Activated CD8-positive, alpha-beta memory T cell treated with anti-CD3 and anti-CD28 coated beads, Interleukin-2, amount 50 U/mL, for 4 hours (primary cell): ENCODE measurements at regions not wholly inside any gene's neighbourhood (a gene's known extent, or its start where the extent isn't known, plus 50 kb on each side); places are given as distances from the start of the nearest gene placed in this dataset.

Experiments used
- DNase-seq: peaks from one replicate; pipeline ENCODE4 v3.0.0-alpha.2; 2020

- DNase-seq: no peak
Observed at GRCh38 chr5:61916621-61917620, 389.1 kb upstream of the KIF2A start.

DNA sequence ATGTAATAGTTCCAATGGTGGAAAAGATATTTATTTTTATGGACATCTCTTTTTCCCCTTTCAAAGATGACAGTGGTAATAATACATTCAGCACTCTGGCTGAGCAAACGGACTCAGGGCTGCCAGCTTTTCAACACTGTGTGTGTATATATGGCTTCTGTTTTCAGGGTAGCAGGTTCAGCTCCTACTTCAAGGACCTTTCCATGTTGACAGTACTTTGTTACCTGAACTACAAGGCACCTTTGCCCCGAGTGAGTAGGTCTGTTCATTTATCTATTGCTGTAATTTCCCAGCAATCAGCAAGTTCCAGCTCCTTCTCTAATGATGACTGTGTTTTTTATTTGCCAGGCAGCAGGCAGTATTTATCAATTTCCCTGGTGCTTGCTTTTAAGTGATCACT is 387.4 kb upstream of the KIF2A start:
- no peak for DNase-seq

DNA sequence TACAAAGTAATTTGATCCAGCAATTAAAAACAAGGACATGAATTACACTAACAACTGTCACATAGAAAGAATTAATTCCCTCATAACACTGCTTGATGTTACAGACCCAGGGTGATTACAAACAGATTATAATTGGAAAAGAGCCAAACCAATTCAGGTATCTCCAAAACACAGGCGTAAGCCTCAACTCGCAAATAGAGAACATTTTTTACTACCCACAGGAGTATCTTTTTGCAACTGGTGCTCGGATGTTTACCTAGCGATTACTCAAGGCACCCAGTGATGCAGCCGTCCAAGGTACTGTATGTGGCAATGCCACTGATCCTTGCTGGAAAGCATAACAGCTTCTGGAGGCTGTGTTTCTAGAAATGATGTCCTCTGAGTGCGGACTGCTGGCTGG is 386.1 kb upstream of the KIF2A start:
- no peak for DNase-seq

- no peak for DNase-seq
Observed at GRCh38 chr5:61924251-61924650, 381.8 kb upstream of the KIF2A start.

- DNase-seq: no peak
Observed at GRCh38 chr5:61926911-61927310, 379.1 kb upstream of the KIF2A start.

- no peak for DNase-seq
Observed at GRCh38 chr5:61931236-61931635, 374.8 kb upstream of the KIF2A start.

- DNase-seq: no peak
Observed at GRCh38 chr5:61933787-61934626, 372.0 kb upstream of the KIF2A start.

DNA sequence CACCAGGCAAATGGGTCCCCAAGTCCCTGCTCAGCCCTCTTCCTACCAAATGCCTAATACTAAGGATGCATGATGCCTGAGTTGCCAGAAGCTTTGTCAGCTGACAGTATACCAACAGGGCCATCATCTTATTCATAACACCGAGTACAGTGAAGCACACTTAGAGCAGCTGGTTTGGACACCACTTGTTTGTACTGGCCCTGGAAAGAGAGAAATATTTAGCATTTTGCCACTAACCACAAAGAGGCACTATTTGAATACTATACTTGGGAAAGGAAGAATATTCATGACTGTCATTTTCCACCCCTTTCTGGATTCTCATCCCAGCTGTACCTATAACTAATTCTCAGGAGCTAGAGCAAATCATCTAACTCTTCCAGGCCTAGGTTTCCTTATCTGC is 364.4 kb upstream of the KIF2A start:
- DNase-seq: no peak

DNA sequence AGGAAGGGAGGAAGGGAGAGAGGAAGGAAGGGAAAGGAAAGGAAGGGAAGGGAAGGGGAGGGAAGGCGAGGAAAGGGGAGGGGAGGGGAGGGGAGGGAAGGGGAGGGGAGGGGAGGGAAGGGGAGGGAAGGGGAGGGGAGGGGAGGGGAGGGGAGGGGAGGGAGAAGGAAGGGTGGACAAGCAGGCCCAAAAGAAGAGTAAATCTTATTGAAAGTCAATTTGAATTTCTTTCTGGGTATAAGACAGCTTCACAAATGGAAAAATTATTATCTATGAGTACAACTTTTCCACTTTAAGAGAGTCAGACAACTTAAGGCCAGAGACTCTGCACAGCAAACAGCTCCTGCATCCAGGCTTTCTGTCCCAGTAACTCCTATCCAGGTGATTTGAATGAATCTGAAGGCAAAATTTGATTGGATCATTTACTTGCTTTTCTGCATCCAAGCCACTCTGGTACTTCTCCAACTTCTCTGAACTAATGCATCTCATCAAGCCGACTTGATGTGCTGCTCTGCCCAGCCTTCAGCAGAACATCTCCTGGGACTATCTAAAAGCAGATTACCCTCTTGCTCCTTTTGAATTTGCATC is 363.4 kb upstream of the KIF2A start:
- no peak for DNase-seq

DNA sequence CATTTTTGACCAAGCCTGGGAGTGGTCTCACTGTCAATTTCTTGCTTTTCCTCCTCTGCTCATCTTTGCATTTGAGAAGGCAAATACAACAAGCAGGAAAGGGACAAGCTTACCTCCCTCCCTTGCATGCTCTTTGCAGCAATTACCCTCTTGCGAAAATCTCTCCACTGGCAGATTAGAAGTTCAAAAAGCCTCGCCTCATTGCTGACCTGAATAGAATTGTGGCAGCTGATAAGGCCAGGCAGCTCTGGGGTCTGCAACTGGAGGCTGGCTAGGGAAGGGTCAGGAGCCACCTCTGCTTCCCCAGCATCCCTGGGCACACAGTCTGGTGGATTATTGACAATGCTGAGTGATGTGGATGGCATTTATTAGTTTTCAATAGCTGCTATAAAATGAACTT is 362.3 kb upstream of the KIF2A start:
- DNase-seq: no peak

GRCh38 chr5:61948151-61948550 is 357.9 kb upstream of the KIF2A start:
- DNase-seq: no peak

DNA sequence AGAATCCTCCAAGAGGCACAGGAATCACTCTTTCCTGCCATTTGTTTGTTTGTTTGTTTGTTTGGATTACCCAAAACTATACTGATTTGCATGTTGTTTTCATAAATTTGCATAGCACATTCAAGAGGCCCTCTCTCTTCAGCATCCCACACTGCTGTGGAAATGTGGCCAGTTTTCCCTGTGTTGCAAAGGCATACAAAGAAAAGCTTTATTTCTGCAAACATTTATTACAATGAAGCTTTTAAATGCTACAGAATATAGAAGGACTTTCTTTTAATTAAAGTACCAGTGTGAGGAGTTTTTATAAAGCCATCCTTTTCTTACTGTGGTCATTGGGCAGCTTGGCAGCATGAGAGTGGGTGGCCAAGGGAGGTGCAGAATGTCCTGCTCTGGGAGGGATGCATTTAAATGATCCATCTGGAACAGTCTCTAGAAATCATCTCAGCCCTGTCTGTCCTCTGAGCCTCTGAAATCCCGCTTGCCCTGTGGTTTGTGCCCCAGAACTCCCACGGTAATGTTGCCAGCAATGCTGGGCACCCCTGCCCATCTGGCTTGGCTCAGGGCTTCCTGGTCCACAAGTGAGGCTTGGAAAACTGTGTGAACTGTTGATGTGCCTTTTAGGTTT is 356.8 kb upstream of the KIF2A start:
- no peak for DNase-seq

DNA sequence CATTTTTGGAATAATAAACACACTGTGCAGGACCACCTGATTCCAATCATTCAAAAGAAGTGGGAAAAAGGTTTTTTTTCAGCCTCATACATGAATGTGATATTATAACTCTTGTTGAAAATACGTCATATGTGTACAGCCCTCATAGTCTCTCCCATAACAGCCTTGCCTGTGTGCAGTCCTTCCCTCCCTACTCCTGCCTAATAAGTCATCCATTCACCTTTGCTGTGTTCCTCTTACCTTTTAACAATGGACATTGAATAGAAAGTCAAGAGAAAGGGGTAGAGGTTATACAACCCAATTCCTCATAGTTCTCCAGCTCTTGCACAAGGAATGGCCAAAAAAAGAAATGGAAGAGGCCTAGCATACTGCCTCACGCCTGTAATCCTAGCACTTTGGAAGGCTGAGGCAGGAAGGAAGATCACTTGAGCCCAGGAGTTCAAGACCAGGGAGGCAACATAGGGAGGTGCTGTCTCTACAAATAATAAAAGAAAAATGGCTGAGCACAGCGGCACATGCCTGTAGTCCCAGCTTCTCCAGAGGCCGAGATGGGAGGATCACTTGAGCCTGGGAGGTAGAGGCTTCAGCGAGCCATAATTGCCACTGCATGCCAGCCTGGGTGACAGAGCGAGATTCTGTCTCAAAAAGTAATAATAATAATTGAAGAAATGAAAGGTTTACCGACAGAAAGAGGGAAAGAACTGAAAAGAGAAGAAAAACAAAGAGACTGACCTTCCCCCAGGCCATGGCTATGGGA is 356.1 kb upstream of the KIF2A start:
- no peak for DNase-seq

DNA sequence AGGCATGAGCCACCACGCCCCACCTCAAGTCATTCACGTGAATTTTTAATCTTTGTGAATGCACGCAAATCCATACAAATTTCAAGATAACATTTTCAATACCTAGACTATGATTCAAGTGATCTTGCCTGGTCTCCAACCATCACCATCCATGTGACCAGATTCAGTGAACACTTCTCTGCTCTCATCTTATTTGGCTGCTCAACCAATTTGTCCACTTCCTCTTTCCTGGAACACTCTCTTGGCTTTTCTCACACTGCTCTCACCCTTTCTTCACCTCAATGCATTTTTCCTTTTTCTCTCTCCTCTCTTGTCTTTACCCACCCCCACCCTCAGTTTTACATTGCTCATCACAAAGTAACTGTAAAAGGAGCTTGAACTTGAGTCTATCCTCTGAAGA is 354.7 kb upstream of the KIF2A start:
- no peak for DNase-seq

- DNase-seq: no peak
Observed at GRCh38 chr5:61953913-61954312, 352.1 kb upstream of the KIF2A start.

- no peak for DNase-seq
Observed at GRCh38 chr5:61964201-61964600, 341.8 kb upstream of the KIF2A start.

DNA sequence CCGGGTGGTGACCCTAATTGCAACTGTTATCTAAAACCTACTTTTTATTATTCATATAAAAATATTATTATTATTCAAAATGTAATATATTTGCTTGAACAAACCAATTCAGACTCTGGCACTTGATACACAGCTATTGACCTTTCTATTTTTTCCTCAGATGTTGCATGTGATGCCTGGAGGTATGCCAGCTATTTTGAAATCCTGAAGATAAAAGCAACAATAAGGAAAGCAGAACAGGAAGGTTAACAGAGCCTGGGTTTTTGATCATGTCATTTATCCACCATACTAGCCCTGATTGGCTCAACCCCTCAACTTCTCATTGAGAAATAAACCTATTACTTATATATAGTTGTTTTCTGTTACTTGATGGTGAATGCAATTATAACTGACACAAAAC is 340.9 kb upstream of the KIF2A start:
- no peak for DNase-seq

DNA sequence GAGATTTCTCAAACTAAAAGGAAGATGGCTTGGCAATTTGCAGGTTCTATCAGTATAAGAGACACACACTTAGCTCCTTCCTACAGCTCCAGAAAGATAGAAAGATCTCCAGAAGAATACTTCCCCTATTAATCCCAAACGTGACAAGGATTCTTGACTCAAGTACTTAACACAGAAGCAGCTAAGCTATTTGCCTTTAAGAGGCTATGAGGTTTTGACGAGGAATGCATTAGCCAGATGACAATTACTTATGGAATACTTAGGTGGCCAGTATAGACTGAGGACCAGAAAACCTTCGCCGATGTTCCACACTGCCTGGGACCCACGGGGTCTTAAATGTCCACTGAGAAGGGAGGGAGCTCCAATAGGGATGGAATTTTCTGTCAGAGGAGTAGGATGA is 340.5 kb upstream of the KIF2A start:
- DNase-seq: no peak

- DNase-seq: no peak
Observed at GRCh38 chr5:61966296-61966955, 339.6 kb upstream of the KIF2A start.

- DNase-seq: no peak
Observed at GRCh38 chr5:61966997-61967396, 339.0 kb upstream of the KIF2A start.

- DNase-seq: no peak
Observed at GRCh38 chr5:61967681-61968080, 338.3 kb upstream of the KIF2A start.

DNA sequence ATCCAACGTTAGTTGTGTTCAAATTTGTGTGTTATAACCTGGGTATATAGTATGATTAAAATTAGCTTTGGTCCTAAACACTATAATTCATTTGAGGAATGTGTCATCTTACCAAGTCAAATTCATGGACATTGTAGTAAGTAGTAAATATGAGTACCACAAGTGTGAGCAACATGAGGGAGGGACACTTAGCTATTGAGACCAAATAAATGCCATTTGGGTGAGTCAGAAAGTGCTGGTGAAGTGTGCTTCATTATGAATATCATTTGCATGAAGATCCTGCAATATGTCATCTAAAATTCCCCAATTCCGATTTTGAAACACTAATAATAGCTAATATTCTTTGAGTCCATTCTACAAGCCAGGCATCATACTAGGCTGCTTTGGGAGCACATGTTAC is 336.7 kb upstream of the KIF2A start:
- DNase-seq: no peak
